Thoracic aorta (tissue), 2 donors: ENCODE measurements at regions not wholly inside any gene's neighbourhood (a gene's known extent, or its start where the extent isn't known, plus 50 kb on each side); places are given as distances from the start of the nearest gene placed in this dataset.
A peak's percentile ranks its signal among the peaks of the same experiment; 100 is the strongest.
"Not testable (repeated sequence)": the region's sequence is repeated elsewhere in the genome, so short reads cannot be mapped to it uniquely, and the experiment has no call there.

Experiments
- ATAC-seq: fragments of 150-250 bp; one replicate; pipeline ENCODE4 v1.8.0; 2017; ENCODE audit warnings: low read depth; ENCODE audit not compliant: insufficient number of reproducible peaks, low FRiP score
- DNase-seq: peaks from one replicate; pipeline ENCODE4 v3.0.0-alpha.2; 2020; ENCODE audit warnings: low spot score
- H3K27ac ChIP-seq, 2 donors: fragments of 200-600 bp; sonication (generic); 1 replicate in 1 of 2; 2 replicates in 1 of 2; pipeline ENCODE4 v1.5.1; 2016; ENCODE audit warnings: mild to moderate bottlenecking in 2 of 2, moderate library complexity in 2 of 2
- H3K27me3 ChIP-seq: fragments of 200-600 bp; sonication (generic); replicated peaks from 2 replicates; pipeline ENCODE4 v1.6.0; 2016; ENCODE audit warnings: mild to moderate bottlenecking; ENCODE audit not compliant: insufficient read depth
- H3K36me3 ChIP-seq: fragments of 200-600 bp; sonication (generic); one replicate; pipeline ENCODE4 v1.5.1; 2016
- H3K4me1 ChIP-seq, 2 donors: fragments of 200-600 bp; sonication (generic); 1 replicate in 1 of 2; 2 replicates in 1 of 2; pipeline versions ENCODE4 v1.5.1 to v1.6.0; 2016; ENCODE audit warnings: low read depth in 2 of 2, mild to moderate bottlenecking in 1 of 2; ENCODE audit not compliant: control insufficient read depth in 1 of 2
- H3K4me3 ChIP-seq: fragments of 200-600 bp; sonication (generic); 2 replicates; pipeline ENCODE4 v1.5.1; 2016; ENCODE audit warnings: mild to moderate bottlenecking
- H3K9me3 ChIP-seq: fragments of 200-600 bp; sonication (generic); 2 replicates; pipeline ENCODE4 v1.5.1; 2016
- TF ChIP-seq, protein P1 (sequence below): fragments of 200-600 bp; sonication (generic); IDR thresholded peaks from one replicate; pipeline ENCODE4 v1.5.1; 2019; ENCODE audit warnings: antibody characterized with exemption

GRCh38 chr13:44780591-44781280, 204.6 kb upstream of the TSC22D1 start:
- H3K4me1 ChIP-seq = no peaks in the 10 kb centered on the region
- no peaks in the 10 kb centered on the region for H3K9me3 ChIP-seq
- H3K27me3 ChIP-seq = no peaks in the 10 kb centered on the region
- ATAC-seq = no peak
- H3K4me3 ChIP-seq = no peak overlapping the region
- H3K27ac ChIP-seq = no peak overlapping the region
- no peaks in the 10 kb centered on the region for H3K36me3 ChIP-seq
- TF ChIP-seq, protein P1, sequence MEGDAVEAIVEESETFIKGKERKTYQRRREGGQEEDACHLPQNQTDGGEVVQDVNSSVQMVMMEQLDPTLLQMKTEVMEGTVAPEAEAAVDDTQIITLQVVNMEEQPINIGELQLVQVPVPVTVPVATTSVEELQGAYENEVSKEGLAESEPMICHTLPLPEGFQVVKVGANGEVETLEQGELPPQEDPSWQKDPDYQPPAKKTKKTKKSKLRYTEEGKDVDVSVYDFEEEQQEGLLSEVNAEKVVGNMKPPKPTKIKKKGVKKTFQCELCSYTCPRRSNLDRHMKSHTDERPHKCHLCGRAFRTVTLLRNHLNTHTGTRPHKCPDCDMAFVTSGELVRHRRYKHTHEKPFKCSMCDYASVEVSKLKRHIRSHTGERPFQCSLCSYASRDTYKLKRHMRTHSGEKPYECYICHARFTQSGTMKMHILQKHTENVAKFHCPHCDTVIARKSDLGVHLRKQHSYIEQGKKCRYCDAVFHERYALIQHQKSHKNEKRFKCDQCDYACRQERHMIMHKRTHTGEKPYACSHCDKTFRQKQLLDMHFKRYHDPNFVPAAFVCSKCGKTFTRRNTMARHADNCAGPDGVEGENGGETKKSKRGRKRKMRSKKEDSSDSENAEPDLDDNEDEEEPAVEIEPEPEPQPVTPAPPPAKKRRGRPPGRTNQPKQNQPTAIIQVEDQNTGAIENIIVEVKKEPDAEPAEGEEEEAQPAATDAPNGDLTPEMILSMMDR = no peak
- no peak for DNase-seq

- H3K36me3 ChIP-seq = no peaks in the 10 kb centered on the region
- H3K4me3 ChIP-seq = no peak overlapping the region
- TF ChIP-seq, protein P1 = no peak
- H3K9me3 ChIP-seq = no peaks in the 10 kb centered on the region
- DNase-seq (no peak), ATAC-seq (no peak)
- no peaks in the 10 kb centered on the region for H3K4me1 ChIP-seq
- H3K27me3 ChIP-seq = no peaks in the 10 kb centered on the region
- H3K27ac ChIP-seq = no peak overlapping the region
Observed at GRCh38 chr13:44778761-44779484, 202.8 kb upstream of the TSC22D1 start.

GRCh38 chr13:44775290-44775689, 199.2 kb upstream of the TSC22D1 start:
- H3K36me3 ChIP-seq, H3K4me3 ChIP-seq, H3K9me3 ChIP-seq, H3K4me1 ChIP-seq, DNase-seq, H3K27me3 ChIP-seq, ATAC-seq, H3K27ac ChIP-seq: not testable (repeated sequence)

- H3K4me1 ChIP-seq = peaks cover 0 to 20% of the 10 kb centered on the region in 2 donors
- H3K9me3 ChIP-seq = no peaks in the 10 kb centered on the region
- TF ChIP-seq, protein P1 = no peak
- H3K4me3 ChIP-seq = no peak overlapping the region
- DNase-seq = no peak
- no peak overlapping the region for H3K27ac ChIP-seq
- H3K27me3 ChIP-seq = no peaks in the 10 kb centered on the region
- ATAC-seq = no peak
- no peaks in the 10 kb centered on the region for H3K36me3 ChIP-seq
Observed at GRCh38 chr13:44770951-44771350, 194.8 kb upstream of the TSC22D1 start.

GRCh38 chr13:44769686-44770085, 193.6 kb upstream of the TSC22D1 start:
- Histone ChIP-seq H3K9me3 (no peaks in the 10 kb centered on the region), H3K27ac (peak overlapping the region; percentile 25 to 35), H3K4me3 (no peak overlapping the region), H3K36me3 (no peaks in the 10 kb centered on the region), H3K4me1 (peaks cover 0 to 20% of the 10 kb centered on the region in 2 donors), H3K27me3 (no peaks in the 10 kb centered on the region)
- TF ChIP-seq, protein P1 = no peak
- DNase-seq (no peak), ATAC-seq (peak; percentile 28)
